Kidney epithelial cell (primary cell): ENCODE measurements at regions not wholly inside any gene's neighbourhood (a gene's known extent, or its start where the extent isn't known, plus 50 kb on each side); places are given as distances from the start of the nearest gene placed in this dataset.

ENCODE experiments used
- DNase-seq: peaks from one replicate; pipeline ENCODE4 v3.0.0-alpha.2; 2010; ENCODE audit warnings: low read depth
- H3K27me3 ChIP-seq: 2 replicates; pipeline ENCODE4 v1.6.0; 2011; ENCODE audit warnings: low read length; ENCODE audit not compliant: control insufficient read depth, insufficient read depth
- H3K36me3 ChIP-seq: 2 replicates; pipeline ENCODE4 v1.5.1; 2011; ENCODE audit warnings: low read length; ENCODE audit not compliant: control insufficient read depth, insufficient read depth
- H3K4me3 ChIP-seq: 2 replicates; pipeline ENCODE4 v1.5.1; 2011; ENCODE audit warnings: low read depth, mild to moderate bottlenecking, control low read depth, low read length
- CTCF ChIP-seq: IDR thresholded peaks from 2 replicates; pipeline ENCODE4 v1.5.1; 2011; ENCODE audit warnings: mild to moderate bottlenecking, moderate library complexity, low read length, control low read depth, inconsistent platforms; ENCODE audit not compliant: insufficient read depth, poor library complexity, severe bottlenecking

GRCh38 chr6:8918196-8918595 lies 482.9 kb upstream of the SLC35B3 start:
- DNase-seq = no peak
- H3K4me3 ChIP-seq = no peak overlapping the region
- no peaks in the 10 kb centered on the region for H3K27me3 ChIP-seq
- no peak for TF ChIP-seq CTCF
- H3K36me3 ChIP-seq = no peaks in the 10 kb centered on the region

- Histone ChIP-seq H3K4me3 (no peak overlapping the region), H3K27me3 (no peaks in the 10 kb centered on the region), H3K36me3 (no peaks in the 10 kb centered on the region)
- no peak for TF ChIP-seq CTCF
- DNase-seq = no peak
These were observed 479.4 kb upstream of the SLC35B3 start for GRCh38 chr6:8914700-8915099.

- Histone ChIP-seq H3K36me3 (no peaks in the 10 kb centered on the region), H3K4me3 (no peak overlapping the region), H3K27me3 (no peaks in the 10 kb centered on the region)
- no peak for TF ChIP-seq CTCF
- no peak for DNase-seq
These were observed 473.3 kb upstream of the SLC35B3 start for GRCh38 chr6:8908638-8909037.

GRCh38 chr6:8906699-8907098 lies 471.4 kb upstream of the SLC35B3 start:
- no peak for TF ChIP-seq CTCF
- Histone ChIP-seq H3K27me3 (no peaks in the 10 kb centered on the region), H3K4me3 (no peak overlapping the region), H3K36me3 (no peaks in the 10 kb centered on the region)
- no peak for DNase-seq

- H3K4me3 ChIP-seq = no peak overlapping the region
- no peak for DNase-seq
- TF ChIP-seq CTCF = no peak
- no peaks in the 10 kb centered on the region for H3K36me3 ChIP-seq
- no peaks in the 10 kb centered on the region for H3K27me3 ChIP-seq
These were observed 470.4 kb upstream of the SLC35B3 start for GRCh38 chr6:8905757-8906156.

- Histone ChIP-seq H3K4me3 (no peak overlapping the region), H3K27me3 (no peaks in the 10 kb centered on the region), H3K36me3 (no peaks in the 10 kb centered on the region)
- DNase-seq = no peak
- TF ChIP-seq CTCF = peak; percentile 10
These were observed 469.4 kb upstream of the SLC35B3 start for GRCh38 chr6:8904754-8905153.
